H1 (cell line): ENCODE measurements at regions not wholly inside any gene's neighbourhood (a gene's known extent, or its start where the extent isn't known, plus 50 kb on each side); places are given as distances from the start of the nearest gene placed in this dataset.
A peak's percentile ranks its signal among the peaks of the same experiment; 100 is the strongest.

Source experiments
- CTCF ChIA-PET: fragments of 300-600 bp; sonication (Branson Sonifier 250); formaldehyde crosslinking; loops from one replicate; lab custom pipeline; 2021; ENCODE audit not compliant: partially characterized antibody; lab: Charles Lee
- POLR2A ChIA-PET: fragments of 300-600 bp; sonication (Branson Sonifier 250); formaldehyde crosslinking; loops from one replicate; lab custom pipeline; 2021; ENCODE audit warnings: inconsistent platforms; ENCODE audit not compliant: partially characterized antibody; lab: Charles Lee
- DNase-seq, 2 experiments: peaks; one replicate each; pipeline versions ENCODE4 v3.0.0 to v3.0.0-alpha.2; 2010 to 2022; ENCODE audit warnings: low spot score in 2 of 2, low read depth in 1 of 2, mixed read lengths in 1 of 2
- FAIRE-seq: peaks from 2 replicates; lab custom pipeline; 2011; peaks lifted over from hg19 to GRCh38; lab: Jason Lieb, UNC
- H2AFZ ChIP-seq: 2 replicates; pipeline ENCODE4 v1.8.1; 2012; ENCODE audit warnings: low read length, inconsistent platforms
- H2AK5ac ChIP-seq: 2 replicates; pipeline ENCODE4 v1.6.1; 2013; ENCODE audit warnings: low read depth, low read length
- H2BK120ac ChIP-seq: replicated peaks from 2 replicates; pipeline ENCODE3; 2013; ENCODE audit warnings: low read depth, low read length, inconsistent platforms
- H2BK12ac ChIP-seq: 2 replicates; pipeline ENCODE4 v1.6.1; 2013; ENCODE audit warnings: low read depth, low read length
- H2BK15ac ChIP-seq: 2 replicates; pipeline ENCODE4 v1.6.1; 2013; ENCODE audit warnings: low read length
- H2BK20ac ChIP-seq: 2 replicates; pipeline ENCODE4 v1.6.1; 2013; ENCODE audit warnings: low read length
- H2BK5ac ChIP-seq: 2 replicates; pipeline ENCODE4 v1.6.1; 2013; ENCODE audit warnings: low read depth, low read length
- H3K14ac ChIP-seq: 2 replicates; pipeline ENCODE4 v1.6.1; 2013; ENCODE audit warnings: inconsistent platforms; ENCODE audit not compliant: insufficient read length
- H3K18ac ChIP-seq: 2 replicates; pipeline ENCODE4 v1.6.1; 2013; ENCODE audit warnings: low read length; ENCODE audit errors: extremely low read depth
- H3K23ac ChIP-seq: 2 replicates; pipeline ENCODE4 v1.6.1; 2013; ENCODE audit warnings: inconsistent platforms; ENCODE audit not compliant: insufficient read length
- H3K23me2 ChIP-seq: 2 replicates; pipeline ENCODE4 v1.6.1; 2013; ENCODE audit warnings: low read depth, low read length
- H3K27ac ChIP-seq: 2 replicates; pipeline ENCODE4 v1.6.1; 2011; ENCODE audit warnings: low read depth, low read length, inconsistent platforms
- H3K27me3 ChIP-seq, 4 experiments: replicated peaks in 1 of 4; 1 replicate in 1 of 4; 2 replicates in 3 of 4; pipeline versions ENCODE4 v1.6.1 to v1.8.1; 2011 to 2013; ENCODE audit warnings: low read length in 3 of 4, mild to moderate bottlenecking in 3 of 4, inconsistent platforms in 2 of 4, mixed read lengths in 2 of 4, moderate library complexity in 1 of 4; ENCODE audit not compliant: control insufficient read depth in 3 of 4, insufficient read depth in 3 of 4; ENCODE audit errors: extremely low read depth in 1 of 4
- H3K36me3 ChIP-seq, 4 experiments: 2 replicates each; pipeline versions ENCODE4 v1.6.1 to v1.8.1; 2011 to 2013; ENCODE audit warnings: mild to moderate bottlenecking in 4 of 4, low read length in 3 of 4, moderate library complexity in 2 of 4, control low read depth in 1 of 4, inconsistent platforms in 1 of 4; ENCODE audit not compliant: insufficient read depth in 4 of 4, control insufficient read depth in 2 of 4
- H3K4ac ChIP-seq: replicated peaks from 2 replicates; pipeline ENCODE3; 2013; ENCODE audit warnings: low read length, low read depth, mixed read lengths, inconsistent platforms; ENCODE audit not compliant: insufficient read length
- H3K4me1 ChIP-seq, 4 experiments: replicated peaks in 1 of 4; 1 replicate in 1 of 4; 2 replicates in 3 of 4; pipeline versions ENCODE4 v1.6.1 to v1.8.1; 2011 to 2013; ENCODE audit warnings: low read length in 3 of 4, inconsistent platforms in 2 of 4, mixed read lengths in 1 of 4; ENCODE audit not compliant: insufficient read depth in 4 of 4, control insufficient read depth in 3 of 4
- H3K4me2 ChIP-seq, 2 experiments: 2 replicates each; pipeline versions ENCODE4 v1.6.1 to v1.8.1; 2011 to 2013; ENCODE audit warnings: low read depth in 2 of 2, low read length in 2 of 2, control low read depth in 1 of 2, inconsistent platforms in 1 of 2, mild to moderate bottlenecking in 1 of 2; ENCODE audit not compliant: insufficient read depth in 1 of 2
- H3K4me3 ChIP-seq, 4 experiments: fragments of 200-600, 300-600 bp in 1 of 4; sonication (generic), shearing (Covaris generic), sonication (Bioruptor Twin) in 1 of 4; 2 replicates each; pipeline versions ENCODE4 v1.5.1 to v1.8.1; 2011 to 2016; ENCODE audit warnings: low read length in 4 of 4, low read depth in 3 of 4, control low read depth in 2 of 4, inconsistent platforms in 2 of 4, mild to moderate bottlenecking in 2 of 4, mixed read lengths in 1 of 4, moderate library complexity in 1 of 4; ENCODE audit not compliant: insufficient read depth in 2 of 4; ENCODE audit errors: extremely low read depth in 1 of 4
- H3K56ac ChIP-seq: replicated peaks from 2 replicates; pipeline ENCODE3; 2013; ENCODE audit warnings: low read depth, mild to moderate bottlenecking, mixed read lengths, low read length, inconsistent platforms; ENCODE audit not compliant: insufficient read length
- H3K79me1 ChIP-seq: 2 replicates; pipeline ENCODE4 v1.6.1; 2013; ENCODE audit warnings: low read depth, low read length, control low read depth
- H3K79me2 ChIP-seq, 2 experiments: 2 replicates each; pipeline versions ENCODE4 v1.6.1 to v1.8.1; 2012 to 2013; ENCODE audit warnings: low read length in 2 of 2, mild to moderate bottlenecking in 2 of 2, inconsistent platforms in 1 of 2; ENCODE audit not compliant: insufficient read depth in 2 of 2, control insufficient read depth in 1 of 2
- H3K9ac ChIP-seq, 4 experiments: replicated peaks in 1 of 4; 1 replicate in 1 of 4; 2 replicates in 3 of 4; pipeline versions ENCODE4 v1.6.1 to v1.8.1; 2011 to 2013; ENCODE audit warnings: low read depth in 3 of 4, low read length in 3 of 4, control low read depth in 2 of 4, mild to moderate bottlenecking in 2 of 4, moderate library complexity in 2 of 4, inconsistent platforms in 1 of 4; ENCODE audit errors: extremely low read depth in 1 of 4
- H3K9me3 ChIP-seq, 2 experiments: 2 replicates each; pipeline versions ENCODE4 v1.6.1 to v1.8.1; 2012 to 2013; ENCODE audit warnings: mild to moderate bottlenecking in 2 of 2, moderate library complexity in 2 of 2, control low read depth in 1 of 2, inconsistent platforms in 1 of 2, low read depth in 1 of 2, low read length in 1 of 2, mixed read lengths in 1 of 2; ENCODE audit not compliant: insufficient read depth in 2 of 2
- H4K20me1 ChIP-seq, 2 experiments: replicated peaks in 1 of 2; 2 replicates each; pipeline versions ENCODE3 to v1.8.1; 2011 to 2013; ENCODE audit warnings: inconsistent platforms in 2 of 2, low read length in 2 of 2, mild to moderate bottlenecking in 1 of 2; ENCODE audit not compliant: insufficient read depth in 2 of 2, control insufficient read depth in 1 of 2
- H4K5ac ChIP-seq: 2 replicates; pipeline ENCODE4 v1.6.1; 2013; ENCODE audit warnings: low read length, low read depth, mixed read lengths, inconsistent platforms; ENCODE audit not compliant: insufficient read length
- H4K8ac ChIP-seq: 2 replicates; pipeline ENCODE4 v1.8.0; 2013; ENCODE audit warnings: mild to moderate bottlenecking, moderate library complexity, low read length, inconsistent platforms; ENCODE audit not compliant: insufficient read depth; ENCODE audit errors: extremely low read depth
- H4K91ac ChIP-seq: replicated peaks from 2 replicates; pipeline ENCODE3; 2013; ENCODE audit warnings: low read length, mixed read lengths, inconsistent platforms; ENCODE audit not compliant: insufficient read length
- ATF2 ChIP-seq: IDR thresholded peaks from 2 replicates; pipeline ENCODE4 v1.6.1; 2012; ENCODE audit warnings: low read length, inconsistent platforms
- CHD1 ChIP-seq: IDR thresholded peaks from 2 replicates; pipeline ENCODE4 v1.6.1; 2012; ENCODE audit warnings: low read depth, low read length, improper control_type of control experiment
- EGR1 ChIP-seq: IDR thresholded peaks from 2 replicates; pipeline ENCODE4 v1.6.1; 2011; ENCODE audit warnings: low read depth, low read length, borderline replicate concordance
- NANOG ChIP-seq: IDR thresholded peaks from 2 replicates; pipeline ENCODE4 v1.6.1; 2011; ENCODE audit warnings: low read length, low read depth, mild to moderate bottlenecking, inconsistent platforms; ENCODE audit not compliant: insufficient read depth, poor library complexity, severe bottlenecking
- SIRT6 ChIP-seq: IDR thresholded peaks from one replicate; pipeline ENCODE4 v1.7.1; 2012; ENCODE audit warnings: low read length, inconsistent platforms
- SP4 ChIP-seq: IDR thresholded peaks from 2 replicates; pipeline ENCODE4 v1.6.1; 2012; ENCODE audit warnings: low read length, inconsistent platforms
- TCF12 ChIP-seq: IDR thresholded peaks from 2 replicates; pipeline ENCODE4 v1.6.1; 2011; ENCODE audit warnings: low read depth, mild to moderate bottlenecking, low read length
- WGBS, 2 experiments: shearing (Covaris generic) in 1 of 2; methylation state at CpG; one replicate each; pipeline versions ENCODE4 v1.1.6 to v1.1.7; 2013 to 2015; ENCODE audit warnings: low lambda C conversion rate in 2 of 2, mixed read lengths in 2 of 2, inconsistent platforms in 1 of 2, low coverage in 1 of 2, missing lambda C conversion rate in 1 of 2; ENCODE audit not compliant: insufficient replicate concordance in 2 of 2, insufficient coverage in 1 of 2, insufficient read length in 1 of 2; ENCODE audit errors: extremely low coverage in 1 of 2, missing lambda C conversion rate in 1 of 2; 5-methylcytosine and 5-hydroxymethylcytosine counted together

- ChIA-PET POLR2A (no interaction called here), CTCF (interaction anchor here (0.8 to 1.2 kb wide), 2 partner anchors 14 to 1540 kb away, joined by 3 read pairs; no protein-coding TSS in a partner anchor)
- no peak overlapping the region for H3K9ac ChIP-seq
- TF ChIP-seq NANOG, result peak; percentile 27
- TF ChIP-seq EGR1, result 0 out of 2 replicates have a peak, but pooled peaks have one; percentile 21
- TF ChIP-seq TCF12, result peak; percentile 39; the same call in 1 of the 2 replicates
- TF ChIP-seq SIRT6, result no peak
- no peak for TF ChIP-seq SP4
- no peak for TF ChIP-seq ATF2
- TF ChIP-seq CHD1, result no peak
- H4K91ac ChIP-seq, result no peak overlapping the region
- DNase-seq, result no peak
- H2AK5ac ChIP-seq, result no peak overlapping the region
- H4K8ac ChIP-seq, result no peak overlapping the region
- no peak for FAIRE-seq
- no peak overlapping the region for H2BK12ac ChIP-seq
- H3K4me3 ChIP-seq, result no peak overlapping the region
- H3K4ac ChIP-seq, result no peak overlapping the region
- no peaks in the 10 kb centered on the region for H3K79me2 ChIP-seq
- peaks cover 0 to 11% (median 4%) of the 10 kb centered on the region in 4 experiments; a peak in 3 of 7 replicates for H3K4me1 ChIP-seq
- no peak overlapping the region for H3K27ac ChIP-seq
- H2BK15ac ChIP-seq, result no peak overlapping the region
- H2AFZ ChIP-seq, result no peak overlapping the region
- H3K27me3 ChIP-seq, result no peaks in the 10 kb centered on the region
- no peak overlapping the region for H2BK20ac ChIP-seq
- H3K9me3 ChIP-seq, result no peaks in the 10 kb centered on the region
- H4K20me1 ChIP-seq, result no peaks in the 10 kb centered on the region
- WGBS, 2 experiments, result 71% methylated on average over 6 of the region's 6 CpGs; no CpG with 5 or more reads in 1 of the 2 experiments
- no peak overlapping the region for H2BK120ac ChIP-seq
- no peak overlapping the region for H4K5ac ChIP-seq
- H3K79me1 ChIP-seq, result no peaks in the 10 kb centered on the region
- no peak overlapping the region for H3K4me2 ChIP-seq
- no peak overlapping the region for H2BK5ac ChIP-seq
- no peak overlapping the region for H3K18ac ChIP-seq
- H3K23ac ChIP-seq, result no peak overlapping the region
- H3K14ac ChIP-seq, result no peak overlapping the region
- H3K56ac ChIP-seq, result no peak overlapping the region
- no peaks in the 10 kb centered on the region for H3K23me2 ChIP-seq
- H3K36me3 ChIP-seq, result no peaks in the 10 kb centered on the region
Measured at GRCh38 chr13:73718246-73718645, 416.0 kb downstream of the KLF12 start.
